GM19043 (cell line): ENCODE measurements at regions not wholly inside any gene's neighbourhood (a gene's known extent, or its start where the extent isn't known, plus 50 kb on each side); places are given as distances from the start of the nearest gene placed in this dataset.
"Not testable (repeated sequence)": the region's sequence is repeated elsewhere in the genome, so short reads cannot be mapped to it uniquely, and the experiment has no call there.

Experiments used
- ATAC-seq: cut with Tn5 transposase; IDR thresholded peaks from one replicate; pipeline ENCODE4 v1.9.1; 2021; ENCODE audit warnings: low read depth; ENCODE audit not compliant: unreplicated experiment

GRCh38 chr3:82448320-82448719, 686.9 kb upstream of the GBE1 start:
- ATAC-seq, result no peak

GRCh38 chr3:82428821-82429220, 667.4 kb upstream of the GBE1 start:
- ATAC-seq, result not testable (repeated sequence)

GRCh38 chr3:82424031-82424339, 662.5 kb upstream of the GBE1 start:
- no peak for ATAC-seq

- ATAC-seq, result no peak
These were observed 662.0 kb upstream of the GBE1 start for GRCh38 chr3:82423268-82424030.

GRCh38 chr3:82416830-82417229, 655.4 kb upstream of the GBE1 start:
- ATAC-seq, result no peak

GRCh38 chr3:82416349-82416748, 654.9 kb upstream of the GBE1 start:
- ATAC-seq, result no peak

GRCh38 chr3:82413171-82413570, 651.7 kb upstream of the GBE1 start:
- ATAC-seq, result no peak

GRCh38 chr3:82410366-82410765, 648.9 kb upstream of the GBE1 start:
- no peak for ATAC-seq

GRCh38 chr3:82409842-82410241, 648.4 kb upstream of the GBE1 start:
- ATAC-seq, result no peak

- no peak for ATAC-seq
These were observed 630.8 kb upstream of the GBE1 start for GRCh38 chr3:82392203-82392775.

- no peak for ATAC-seq
These were observed 629.4 kb upstream of the GBE1 start for GRCh38 chr3:82390868-82391267.

- no peak for ATAC-seq
These were observed 625.2 kb upstream of the GBE1 start for GRCh38 chr3:82386647-82387046.

GRCh38 chr3:82384181-82384580, 622.7 kb upstream of the GBE1 start:
- no peak for ATAC-seq

- no peak for ATAC-seq
These were observed 621.4 kb upstream of the GBE1 start for GRCh38 chr3:82382831-82383230.

GRCh38 chr3:82378392-82378791, 616.9 kb upstream of the GBE1 start:
- ATAC-seq, result no peak

- no peak for ATAC-seq
These were observed 615.4 kb upstream of the GBE1 start for GRCh38 chr3:82376883-82377282.

- ATAC-seq, result not testable (repeated sequence)
These were observed 612.4 kb upstream of the GBE1 start for GRCh38 chr3:82373833-82374232.

GRCh38 chr3:82364827-82365226, 603.4 kb upstream of the GBE1 start:
- ATAC-seq, result no peak

- ATAC-seq, result no peak
These were observed 601.7 kb upstream of the GBE1 start for GRCh38 chr3:82363131-82363530.

- ATAC-seq, result no peak
These were observed 593.8 kb upstream of the GBE1 start for GRCh38 chr3:82355228-82355627.

- ATAC-seq, result no peak
These were observed 592.8 kb upstream of the GBE1 start for GRCh38 chr3:82354228-82354627.

GRCh38 chr3:82353306-82354171, 592.1 kb upstream of the GBE1 start:
- no peak for ATAC-seq
